B cell (primary cell): ENCODE measurements at regions not wholly inside any gene's neighbourhood (a gene's known extent, or its start where the extent isn't known, plus 50 kb on each side); places are given as distances from the start of the nearest gene placed in this dataset.

Experiments used
- EZH2 ChIP-seq: IDR thresholded peaks from 2 replicates; pipeline ENCODE4 v1.6.1; 2012; ENCODE audit warnings: borderline replicate concordance, low read depth, mild to moderate bottlenecking, moderate library complexity, low read length; ENCODE audit not compliant: insufficient read depth, poor library complexity, severe bottlenecking
- TF ChIP-seq, protein P1 (sequence below): fragments of 200-600 bp; IDR thresholded peaks from one replicate; pipeline ENCODE4 v1.8.0; 2022; ENCODE audit warnings: antibody characterized with exemption, mild to moderate bottlenecking

DNA sequence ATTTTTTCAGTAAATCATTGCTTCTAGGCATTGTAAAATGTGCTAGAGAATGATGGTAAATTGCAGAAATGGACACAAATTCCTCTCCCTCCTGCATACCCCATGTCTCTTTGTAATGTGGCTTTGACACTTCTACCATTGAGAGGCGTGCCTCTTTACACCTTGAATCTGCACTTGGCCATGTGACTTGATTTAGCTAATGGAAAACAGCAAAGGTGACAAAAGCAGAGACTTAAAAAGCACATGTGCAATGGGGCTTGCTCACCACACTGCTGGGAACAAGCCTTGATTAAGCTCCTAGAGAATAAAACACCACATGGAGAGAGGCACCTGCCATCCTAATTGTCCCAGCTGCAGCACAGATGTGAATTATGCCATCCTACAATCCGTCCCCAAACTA lies 69.9 kb upstream of the NAA35 start:
- TF ChIP-seq, protein P1, sequence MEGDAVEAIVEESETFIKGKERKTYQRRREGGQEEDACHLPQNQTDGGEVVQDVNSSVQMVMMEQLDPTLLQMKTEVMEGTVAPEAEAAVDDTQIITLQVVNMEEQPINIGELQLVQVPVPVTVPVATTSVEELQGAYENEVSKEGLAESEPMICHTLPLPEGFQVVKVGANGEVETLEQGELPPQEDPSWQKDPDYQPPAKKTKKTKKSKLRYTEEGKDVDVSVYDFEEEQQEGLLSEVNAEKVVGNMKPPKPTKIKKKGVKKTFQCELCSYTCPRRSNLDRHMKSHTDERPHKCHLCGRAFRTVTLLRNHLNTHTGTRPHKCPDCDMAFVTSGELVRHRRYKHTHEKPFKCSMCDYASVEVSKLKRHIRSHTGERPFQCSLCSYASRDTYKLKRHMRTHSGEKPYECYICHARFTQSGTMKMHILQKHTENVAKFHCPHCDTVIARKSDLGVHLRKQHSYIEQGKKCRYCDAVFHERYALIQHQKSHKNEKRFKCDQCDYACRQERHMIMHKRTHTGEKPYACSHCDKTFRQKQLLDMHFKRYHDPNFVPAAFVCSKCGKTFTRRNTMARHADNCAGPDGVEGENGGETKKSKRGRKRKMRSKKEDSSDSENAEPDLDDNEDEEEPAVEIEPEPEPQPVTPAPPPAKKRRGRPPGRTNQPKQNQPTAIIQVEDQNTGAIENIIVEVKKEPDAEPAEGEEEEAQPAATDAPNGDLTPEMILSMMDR, result no peak
- no peak for TF ChIP-seq EZH2
